Keratinocyte (primary cell): ENCODE measurements at regions not wholly inside any gene's neighbourhood (a gene's known extent, or its start where the extent isn't known, plus 50 kb on each side); places are given as distances from the start of the nearest gene placed in this dataset.

Experiments
- EZH2 ChIP-seq: IDR thresholded peaks from one replicate; pipeline ENCODE4 v1.6.1; 2012; ENCODE audit warnings: inconsistent platforms, mild to moderate bottlenecking, low read length, moderate library complexity
- TF ChIP-seq, protein P1 (sequence below), 3 experiments: IDR thresholded peaks in 1 of 3; conservative IDR thresholded peaks in 1 of 3; optimal IDR thresholded peaks in 1 of 3; 2 replicates in 2 of 3; 3 replicates in 1 of 3; pipeline versions ENCODE3 to v1.5.1; 2011; ENCODE audit warnings: low read length in 3 of 3, mild to moderate bottlenecking in 3 of 3, moderate library complexity in 2 of 3, control low read depth in 1 of 3, inconsistent platforms in 1 of 3; ENCODE audit not compliant: insufficient read depth in 2 of 3; ENCODE audit errors: extremely low read depth in 1 of 3

DNA sequence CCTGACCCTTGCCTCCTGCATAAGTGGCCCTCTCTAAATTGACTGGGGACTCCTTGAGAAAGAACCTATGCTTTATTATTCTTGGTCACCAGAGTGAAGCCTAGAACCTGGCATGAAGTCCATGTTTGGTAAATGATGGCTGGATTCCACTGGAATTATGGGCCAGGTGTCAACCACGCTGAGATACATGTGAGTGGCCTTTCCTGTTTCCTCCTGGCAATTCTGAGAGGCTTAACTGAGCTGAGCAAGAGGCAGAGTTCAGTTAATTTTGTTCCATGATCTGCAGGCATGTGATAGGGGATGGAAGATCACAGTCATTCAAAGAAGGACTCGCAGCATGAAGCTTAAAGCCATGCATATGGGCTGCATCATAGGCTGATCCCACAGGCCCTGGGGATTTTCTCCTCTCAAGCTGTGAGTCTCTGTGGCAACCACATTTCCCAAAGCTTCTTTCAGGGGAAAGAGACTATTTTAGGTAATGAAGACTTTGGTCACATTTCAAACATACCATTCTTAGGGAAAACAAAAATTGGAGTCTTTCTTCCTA is 69.4 kb upstream of the CLNK start:
- no peak for TF ChIP-seq EZH2
- TF ChIP-seq, protein P1, sequence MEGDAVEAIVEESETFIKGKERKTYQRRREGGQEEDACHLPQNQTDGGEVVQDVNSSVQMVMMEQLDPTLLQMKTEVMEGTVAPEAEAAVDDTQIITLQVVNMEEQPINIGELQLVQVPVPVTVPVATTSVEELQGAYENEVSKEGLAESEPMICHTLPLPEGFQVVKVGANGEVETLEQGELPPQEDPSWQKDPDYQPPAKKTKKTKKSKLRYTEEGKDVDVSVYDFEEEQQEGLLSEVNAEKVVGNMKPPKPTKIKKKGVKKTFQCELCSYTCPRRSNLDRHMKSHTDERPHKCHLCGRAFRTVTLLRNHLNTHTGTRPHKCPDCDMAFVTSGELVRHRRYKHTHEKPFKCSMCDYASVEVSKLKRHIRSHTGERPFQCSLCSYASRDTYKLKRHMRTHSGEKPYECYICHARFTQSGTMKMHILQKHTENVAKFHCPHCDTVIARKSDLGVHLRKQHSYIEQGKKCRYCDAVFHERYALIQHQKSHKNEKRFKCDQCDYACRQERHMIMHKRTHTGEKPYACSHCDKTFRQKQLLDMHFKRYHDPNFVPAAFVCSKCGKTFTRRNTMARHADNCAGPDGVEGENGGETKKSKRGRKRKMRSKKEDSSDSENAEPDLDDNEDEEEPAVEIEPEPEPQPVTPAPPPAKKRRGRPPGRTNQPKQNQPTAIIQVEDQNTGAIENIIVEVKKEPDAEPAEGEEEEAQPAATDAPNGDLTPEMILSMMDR (optimal IDR thresholded peaks at IDR 0.05 in 1 of 3, IDR thresholded peaks at IDR 0.05 in 1 of 3, conservative IDR thresholded peaks at IDR 0.05 in 1 of 3; ENCODE audit: extremely low read depth in 1 of 3, insufficient read depth in 2 of 3, low read length in 3 of 3): no peak
